ENCODE measurements at regions not wholly inside any gene's neighbourhood (a gene's known extent, or its start where the extent isn't known, plus 50 kb on each side); places are given as distances from the start of the nearest gene placed in this dataset.
"Not testable (repeated sequence)": the region's sequence is repeated elsewhere in the genome, so short reads cannot be mapped to it uniquely, and the experiment has no call there.

- DNase-seq, result no peak
These were observed 101.2 kb upstream of the SEC11C start for GRCh38 chr18:59038295-59039039.

- DNase-seq, result not testable (repeated sequence)
These were observed 100.7 kb upstream of the SEC11C start for GRCh38 chr18:59039040-59039320.

GRCh38 chr18:59039449-59039848 is 100.2 kb upstream of the SEC11C start:
- no peak for DNase-seq

GRCh38 chr18:59040770-59041148 is 98.9 kb upstream of the SEC11C start:
- no peak for DNase-seq

- DNase-seq, result no peak
These were observed 98.4 kb upstream of the SEC11C start for GRCh38 chr18:59041296-59041695.

- no peak for DNase-seq
These were observed 97.6 kb upstream of the SEC11C start for GRCh38 chr18:59041819-59042815.

- DNase-seq, result no peak
These were observed 94.8 kb upstream of the SEC11C start for GRCh38 chr18:59044855-59045254.

- DNase-seq, result no peak
These were observed 92.2 kb upstream of the SEC11C start for GRCh38 chr18:59047321-59048047.

- no peak for DNase-seq
These were observed 91.7 kb upstream of the SEC11C start for GRCh38 chr18:59048048-59048363.

GRCh38 chr18:59048378-59048777 is 91.3 kb upstream of the SEC11C start:
- no peak for DNase-seq

GRCh38 chr18:59049721-59050660 is 89.7 kb upstream of the SEC11C start:
- DNase-seq, result no peak

GRCh38 chr18:59050661-59051057 is 89.0 kb upstream of the SEC11C start:
- DNase-seq, result no peak

- no peak for DNase-seq
These were observed 88.1 kb upstream of the SEC11C start for GRCh38 chr18:59051470-59052165.

GRCh38 chr18:59052965-59053820 is 86.5 kb upstream of the SEC11C start:
- no peak for DNase-seq

- no peak for DNase-seq
These were observed 85.0 kb upstream of the SEC11C start for GRCh38 chr18:59054496-59055287.

GRCh38 chr18:59055345-59056032 is 84.2 kb upstream of the SEC11C start:
- no peak for DNase-seq

GRCh38 chr18:59056706-59057492 is 82.8 kb upstream of the SEC11C start:
- peak; percentile 95 for DNase-seq

GRCh38 chr18:59057493-59057795 is 82.2 kb upstream of the SEC11C start:
- DNase-seq, result no peak

- DNase-seq, result no peak
These were observed 81.7 kb upstream of the SEC11C start for GRCh38 chr18:59057969-59058368.

Data from NCI-H510A treated with DMSO at 0.1 percent for 48 hours (cell line).